ENCODE measurements at regions not wholly inside any gene's neighbourhood (a gene's known extent, or its start where the extent isn't known, plus 50 kb on each side); places are given as distances from the start of the nearest gene placed in this dataset.
A peak's percentile ranks its signal among the peaks of the same experiment; 100 is the strongest.
"Not testable (repeated sequence)": the region's sequence is repeated elsewhere in the genome, so short reads cannot be mapped to it uniquely, and the experiment has no call there.

DNA sequence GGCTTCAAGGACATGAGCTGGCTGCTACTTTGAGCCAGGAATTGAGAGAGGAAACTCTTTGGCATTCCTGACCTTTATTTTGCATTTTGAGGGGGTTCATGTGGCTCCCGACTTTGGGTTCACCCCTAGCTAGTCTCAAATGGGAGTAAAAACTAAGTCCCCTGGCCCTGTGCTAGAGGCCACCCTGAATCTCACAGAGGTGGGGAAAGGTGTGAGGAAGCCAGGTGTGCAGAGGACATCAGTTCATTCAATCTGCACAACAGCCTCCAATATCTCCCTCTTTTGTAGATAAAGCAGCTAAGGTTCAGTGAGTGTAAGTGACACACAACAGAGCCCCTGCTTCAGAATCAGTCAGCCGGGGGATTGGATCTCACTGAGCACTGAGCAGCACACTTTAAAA is 325.7 kb downstream of the DCDC2C start:
- DNase-seq (ENCODE audit: low read depth in 4 of 4, low spot score in 3 of 4), result no peak

DNA sequence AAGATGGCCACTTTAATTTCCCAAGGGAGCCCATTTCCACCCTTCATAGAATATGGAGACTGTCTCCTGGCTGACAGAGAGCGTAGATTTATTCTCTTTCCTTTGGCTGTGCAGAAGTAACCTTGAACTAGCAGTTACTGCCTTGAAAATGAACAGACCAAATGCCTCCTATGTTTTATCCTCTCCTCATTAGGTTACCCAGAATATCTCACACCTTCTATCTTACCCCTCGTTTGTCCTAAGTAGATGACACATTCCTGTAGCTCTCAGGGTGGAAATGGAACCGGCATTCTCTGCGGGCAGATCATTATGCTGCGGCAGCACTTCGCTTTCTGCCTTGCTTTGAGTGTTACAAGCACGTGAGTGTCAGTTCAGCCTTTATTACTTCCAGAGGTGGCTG is 336.5 kb downstream of the DCDC2C start:
- no peak for DNase-seq (ENCODE audit: low read depth in 4 of 4, low spot score in 3 of 4)

DNA sequence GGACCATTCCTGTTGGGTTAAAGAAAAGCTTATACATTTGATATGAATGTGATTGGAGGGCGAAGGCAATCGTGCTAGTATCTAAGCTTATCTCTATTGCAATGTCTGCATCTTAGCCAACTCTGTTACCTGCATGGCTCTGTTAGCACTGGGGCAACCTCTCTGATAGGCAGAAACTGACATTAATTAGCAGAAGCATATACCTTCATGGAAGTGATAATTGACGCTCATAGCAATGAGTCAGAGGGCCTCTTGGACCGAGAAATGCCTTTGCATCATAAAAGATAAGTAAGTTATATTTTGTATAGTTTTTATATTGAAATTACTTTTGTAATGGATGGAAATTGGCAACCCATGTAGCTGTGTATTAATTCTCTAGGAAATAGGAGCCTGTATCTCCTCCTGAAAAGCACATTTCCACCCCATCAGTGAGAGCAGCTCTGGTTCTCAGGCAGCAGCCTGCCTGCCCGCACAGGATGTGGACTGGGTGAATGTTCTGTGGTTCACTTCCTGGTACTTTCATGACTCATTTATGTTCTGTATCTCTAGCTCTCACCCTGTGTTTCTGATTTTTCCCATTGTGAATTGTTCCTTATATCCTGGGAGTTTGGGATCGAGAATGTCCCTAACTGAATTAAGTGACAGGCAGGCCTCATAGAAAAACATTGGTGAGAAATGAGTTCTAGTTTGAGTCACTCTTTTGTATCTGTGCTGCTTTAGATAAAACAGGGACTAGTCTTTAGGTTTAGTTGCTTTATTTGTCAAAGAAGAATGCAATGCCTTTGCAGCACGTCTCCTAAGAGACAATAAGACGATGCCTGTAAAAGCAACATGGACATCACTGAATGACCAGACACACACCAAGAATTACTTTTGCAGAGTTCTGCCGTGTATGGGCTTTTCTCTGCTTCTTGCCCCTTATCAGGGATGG is 344.9 kb downstream of the DCDC2C start:
- no peak for DNase-seq (ENCODE audit: low read depth in 4 of 4, low spot score in 3 of 4)

DNA sequence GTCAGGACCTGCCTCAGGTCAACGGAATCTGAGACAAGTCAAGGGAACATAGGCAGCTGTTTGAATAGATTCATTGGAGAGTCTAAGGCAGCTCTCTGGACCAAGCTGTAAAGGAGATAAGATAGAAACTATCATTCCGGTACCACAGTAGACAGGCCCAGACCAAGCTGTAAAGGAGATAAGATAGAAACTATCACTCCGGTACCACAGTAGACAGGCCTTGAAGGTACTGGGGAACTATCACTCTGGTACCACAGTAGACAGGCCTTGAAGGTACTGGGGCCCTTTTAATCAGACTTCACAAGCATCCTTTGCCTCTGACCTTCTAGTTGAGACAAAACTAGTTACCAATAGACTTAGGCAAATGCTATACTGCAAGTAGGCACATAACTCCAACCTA is 346.1 kb downstream of the DCDC2C start:
- DNase-seq (ENCODE audit: low read depth in 4 of 4, low spot score in 3 of 4), result no peak

DNA sequence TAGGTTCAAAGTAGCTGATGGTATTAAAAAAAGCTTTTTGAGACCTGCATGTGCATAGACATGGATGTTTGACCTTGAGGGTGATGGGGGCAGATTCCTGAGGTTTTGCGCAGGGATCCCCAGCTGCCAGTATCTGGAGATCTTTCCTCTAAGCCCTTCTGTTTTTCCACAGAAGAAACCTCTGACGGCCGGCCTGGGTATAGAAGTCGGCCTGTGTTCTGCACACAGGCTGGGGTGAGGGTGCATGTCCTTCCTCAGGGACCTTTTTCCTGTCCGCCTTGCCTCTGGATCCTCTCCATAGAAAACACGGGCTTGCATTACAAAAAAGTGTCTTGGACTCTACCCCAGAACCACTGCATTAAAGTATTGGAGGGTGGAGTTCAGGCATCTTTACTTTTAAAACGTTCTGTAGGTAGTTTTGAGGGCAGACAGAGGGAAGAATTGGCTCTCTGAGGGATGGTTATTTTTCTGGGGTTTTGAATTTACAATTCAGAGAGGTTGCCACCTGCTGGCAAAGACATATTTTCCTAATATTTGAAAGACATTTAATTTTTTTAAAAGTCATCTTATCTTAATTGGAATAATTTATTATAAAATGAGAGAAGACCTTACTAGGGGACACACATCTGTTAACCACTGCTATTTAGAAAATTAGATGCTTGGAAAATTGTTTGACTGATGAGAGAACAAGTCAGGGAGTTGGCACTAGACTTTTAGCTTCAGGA is 350.6 kb downstream of the DCDC2C start:
- no peak for DNase-seq (ENCODE audit: low read depth in 4 of 4, low spot score in 3 of 4)

DNA sequence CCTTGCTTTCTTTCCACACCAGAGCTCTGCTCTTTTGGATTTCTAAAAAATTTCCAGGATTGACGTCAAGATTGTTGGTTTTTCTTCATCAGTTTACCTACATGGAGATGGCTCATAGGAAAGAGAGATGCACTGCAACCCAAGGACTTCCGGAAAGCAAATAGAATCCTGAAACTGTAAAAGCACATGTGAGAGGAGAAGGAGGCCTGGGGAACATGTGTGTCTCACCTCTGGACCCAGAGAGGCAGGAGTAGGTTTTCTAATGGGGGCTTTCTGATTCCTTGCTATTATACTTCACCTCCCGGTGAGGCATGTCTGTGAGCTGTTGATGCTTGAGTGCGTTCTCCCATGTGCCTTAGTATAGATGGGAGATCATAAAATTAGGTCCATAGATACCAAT is 362.8 kb downstream of the DCDC2C start:
- no peak for DNase-seq (ENCODE audit: low read depth in 4 of 4, low spot score in 3 of 4)

DNA sequence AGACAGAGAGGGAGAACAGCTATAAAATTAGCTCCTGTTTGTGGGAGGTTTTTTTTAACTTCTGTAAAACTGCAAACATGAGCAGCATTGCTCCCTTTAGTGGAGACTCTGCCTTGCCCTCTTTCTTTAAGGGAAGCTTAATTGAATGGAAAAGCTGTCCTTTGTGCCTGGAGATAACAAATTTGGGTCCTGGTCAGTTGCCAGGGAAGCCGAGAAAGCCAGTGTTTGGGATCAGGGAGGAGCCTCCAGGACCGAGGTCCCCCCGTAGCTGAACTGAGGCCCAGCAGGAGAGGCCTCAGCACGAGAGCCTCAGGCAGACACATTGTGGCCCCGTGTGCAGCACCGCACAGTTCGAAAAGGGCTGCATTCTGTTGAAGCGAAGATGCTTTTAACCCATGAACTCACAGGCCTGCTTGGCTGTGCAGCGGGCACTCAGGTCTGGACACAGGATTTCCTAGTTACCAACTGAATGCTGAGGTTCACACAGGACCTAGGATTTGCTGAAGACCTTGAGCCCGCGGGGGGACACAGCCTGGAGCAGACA is 369.7 kb downstream of the DCDC2C start:
- DNase-seq (ENCODE audit: low read depth in 4 of 4, low spot score in 3 of 4), result no peak

DNA sequence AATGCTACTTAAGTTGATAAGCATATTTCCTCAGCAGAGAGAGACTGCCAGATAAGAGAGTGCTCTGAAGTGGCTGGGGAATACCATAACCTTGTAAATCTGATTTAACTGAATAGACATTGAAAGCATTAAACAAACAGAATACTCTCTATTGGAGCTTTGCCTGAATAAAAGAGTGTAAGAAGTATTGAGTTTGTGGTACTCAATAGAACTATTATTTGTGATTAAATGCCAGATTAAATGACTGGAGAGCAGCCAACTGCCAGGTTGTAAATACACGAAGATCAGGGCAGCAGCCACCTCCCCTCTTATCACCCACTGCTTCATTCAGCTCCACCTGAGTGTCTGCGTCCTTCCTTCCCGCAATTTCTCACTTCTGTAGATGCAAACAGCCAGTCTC is 373.6 kb downstream of the DCDC2C start:
- no peak for DNase-seq (ENCODE audit: low read depth in 4 of 4, low spot score in 3 of 4)

DNA sequence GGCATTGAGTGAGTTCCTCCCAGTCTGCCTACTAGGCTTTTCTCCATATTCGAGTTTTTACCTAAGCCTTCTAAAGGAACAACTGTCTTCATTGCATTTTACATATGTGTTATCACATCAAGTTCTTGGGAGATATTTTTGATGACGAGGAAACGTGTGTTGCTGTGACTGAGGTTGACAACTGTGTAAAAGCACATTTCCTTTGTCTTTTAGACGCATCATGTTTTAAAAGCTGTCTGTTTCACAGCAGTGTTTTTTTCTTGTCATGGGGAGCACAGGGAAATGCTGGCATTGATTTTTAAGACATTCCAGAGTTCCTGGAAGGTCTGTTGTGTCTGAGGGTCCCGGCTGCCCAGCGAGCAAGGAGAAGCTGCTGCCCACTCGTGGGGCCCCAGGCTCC is 381.8 kb downstream of the DCDC2C start:
- no peak for DNase-seq (ENCODE audit: low read depth in 4 of 4, low spot score in 3 of 4)

DNA sequence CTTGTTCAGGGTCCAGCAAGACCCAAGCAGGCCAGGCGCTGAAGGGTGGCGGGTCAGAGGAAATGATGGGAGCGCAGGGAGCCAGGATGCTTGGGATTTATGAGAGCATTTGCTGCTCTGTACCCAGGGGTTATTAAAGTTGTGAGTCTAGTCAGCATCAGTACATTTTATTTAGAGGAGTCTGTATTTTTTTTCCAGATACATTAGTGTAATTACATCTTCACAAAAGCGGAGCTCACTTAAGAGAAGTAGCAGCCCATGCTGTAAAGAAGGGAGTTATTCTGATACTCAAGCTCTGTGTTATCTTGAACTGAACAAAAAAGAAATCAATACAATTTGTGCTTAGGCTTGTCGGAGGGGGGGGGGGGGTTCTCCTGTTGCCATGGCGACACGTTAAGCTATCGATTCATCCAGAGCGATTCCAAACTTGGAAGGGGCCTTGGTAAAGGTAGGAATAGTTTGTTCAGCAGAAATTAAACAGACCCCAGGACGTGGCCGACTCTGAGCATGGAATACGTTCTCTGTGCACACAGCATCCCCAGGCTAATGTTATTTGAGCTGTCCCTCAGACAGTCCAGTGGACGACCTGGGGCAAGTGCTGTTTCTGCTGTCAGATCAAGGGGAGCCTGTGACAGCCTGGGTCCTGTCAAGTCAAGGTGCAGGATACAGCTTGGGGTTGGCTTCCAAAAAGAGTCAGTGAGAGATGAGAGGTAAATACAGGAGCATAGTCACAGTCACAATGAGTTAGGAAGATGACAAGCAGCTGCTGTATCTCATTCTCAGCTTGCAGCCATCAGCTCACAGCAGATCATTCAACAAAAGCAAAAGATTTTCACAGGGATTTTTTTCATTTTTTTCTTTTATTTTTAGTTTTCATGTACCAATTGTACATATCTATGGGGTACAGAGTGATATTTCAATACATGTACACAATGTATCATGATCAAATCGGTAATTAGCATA is 387.6 kb downstream of the DCDC2C start:
- peak in 1 of 4 donors; percentile 2 for DNase-seq (ENCODE audit: low read depth in 4 of 4, low spot score in 3 of 4)

DNA sequence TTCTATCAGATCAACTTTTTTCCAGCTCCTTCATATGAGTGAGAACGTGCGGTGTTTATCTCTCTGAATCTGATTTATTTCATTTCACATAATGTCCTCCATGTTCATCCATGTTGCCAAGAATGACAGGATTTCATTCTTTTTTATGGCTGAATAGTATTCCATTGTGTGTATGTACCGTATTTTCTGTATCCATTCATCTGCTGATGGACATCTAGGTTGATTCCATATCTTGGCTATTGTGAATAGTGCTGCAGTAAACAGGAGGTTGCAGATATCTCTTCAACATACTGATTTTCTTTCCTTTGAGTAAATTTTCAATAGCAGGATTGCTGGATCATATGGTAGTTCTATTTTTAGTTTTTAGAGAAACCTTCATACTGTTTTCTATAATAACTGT is 388.5 kb downstream of the DCDC2C start:
- DNase-seq (ENCODE audit: low read depth in 4 of 4, low spot score in 3 of 4), result no peak

DNA sequence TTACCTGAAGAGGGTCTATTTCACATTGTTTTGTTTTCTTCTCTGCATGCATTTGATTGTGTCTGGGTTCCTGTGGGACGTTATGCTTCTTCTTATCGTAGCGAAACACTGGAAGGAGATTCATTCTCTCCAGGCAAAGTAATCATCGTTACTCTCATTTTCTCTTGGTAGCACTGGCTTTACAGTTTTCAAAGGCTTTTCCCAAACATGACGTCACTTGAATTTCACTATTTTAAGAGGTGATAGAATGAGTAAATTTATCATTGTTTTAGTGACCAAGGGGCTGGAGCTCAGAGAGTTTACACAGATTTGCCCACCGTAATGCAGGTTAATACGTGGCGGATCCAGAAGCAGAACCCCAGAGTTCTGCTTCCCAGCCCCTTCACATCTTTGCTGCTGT is 391.4 kb downstream of the DCDC2C start:
- no peak for DNase-seq (ENCODE audit: low read depth in 4 of 4, low spot score in 3 of 4)

DNA sequence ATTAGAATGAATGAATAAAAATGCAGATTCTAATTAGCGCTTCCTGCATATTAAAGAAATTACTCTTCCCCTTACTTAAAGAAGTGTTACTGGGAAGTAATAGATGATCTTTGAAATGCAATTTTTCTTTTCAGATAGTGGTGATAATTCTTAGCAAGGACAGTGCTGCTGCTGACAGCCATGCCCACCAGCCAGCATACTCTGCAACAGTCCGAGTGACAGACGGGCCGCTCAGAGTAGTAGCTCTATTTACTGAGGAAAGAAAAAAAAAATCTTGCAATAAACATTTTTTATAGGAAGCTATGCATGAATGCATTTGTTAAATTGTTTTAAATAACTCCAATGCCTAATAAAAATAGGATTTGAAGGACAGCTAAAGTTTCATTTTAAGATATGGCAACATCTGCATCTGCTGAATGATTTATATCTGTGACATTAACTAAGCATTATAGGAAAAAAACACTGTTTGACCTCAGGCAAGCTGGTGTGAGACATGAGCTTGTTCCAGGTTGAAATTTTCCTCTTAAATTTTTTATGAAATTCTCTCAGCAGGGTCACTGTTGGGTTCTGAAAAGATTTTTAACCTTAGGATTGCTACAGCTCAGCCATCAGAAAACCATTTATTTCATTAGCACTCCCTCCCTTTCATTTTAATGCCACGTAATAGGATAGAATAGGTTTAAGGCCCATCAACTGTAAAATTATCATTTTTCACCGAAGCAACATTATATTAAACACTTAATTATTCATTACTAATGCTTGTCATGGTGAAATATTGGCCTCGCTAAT is 393.8 kb downstream of the DCDC2C start:
- no peak for DNase-seq (ENCODE audit: low read depth in 4 of 4, low spot score in 3 of 4)

DNA sequence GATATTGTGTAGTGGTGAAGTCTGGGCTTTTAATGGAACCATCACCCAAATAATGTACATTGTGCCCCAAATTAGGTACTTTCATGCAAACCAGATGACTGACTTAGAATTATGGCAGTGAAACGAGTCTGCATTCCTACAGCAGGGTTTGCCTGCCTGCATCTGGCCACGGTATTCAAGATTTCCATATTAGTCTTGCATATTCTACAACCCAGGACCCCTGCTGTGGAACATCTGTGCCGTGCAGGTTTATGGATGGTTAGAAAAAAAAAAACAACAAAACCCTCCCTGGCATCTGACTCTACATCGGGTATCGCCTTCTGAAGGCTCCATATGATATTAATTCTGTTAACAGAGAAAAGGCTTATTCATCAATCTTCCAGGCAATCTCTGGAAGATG is 394.8 kb downstream of the DCDC2C start:
- DNase-seq (ENCODE audit: low read depth in 4 of 4, low spot score in 3 of 4), result no peak

DNA sequence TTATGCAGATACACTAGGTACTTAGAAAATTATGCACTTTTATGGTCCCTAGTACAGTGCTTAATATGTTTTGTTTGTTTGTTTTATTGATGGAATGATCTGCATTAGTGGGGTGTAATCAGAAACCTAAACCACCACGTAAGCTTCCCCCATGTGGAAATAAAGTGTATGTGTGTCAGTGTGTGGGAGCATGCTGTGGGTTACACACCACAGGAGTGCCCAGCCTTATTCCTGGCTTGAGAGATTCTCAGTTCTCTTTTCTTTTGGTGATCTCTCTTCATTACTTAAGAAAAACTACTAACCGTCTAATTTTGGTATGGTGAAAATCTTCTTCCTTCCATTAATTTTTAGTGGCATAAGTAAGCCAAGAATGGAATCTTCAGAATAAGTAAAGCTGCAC is 398.6 kb downstream of the DCDC2C start:
- no peak for DNase-seq (ENCODE audit: low read depth in 4 of 4, low spot score in 3 of 4)

DNA sequence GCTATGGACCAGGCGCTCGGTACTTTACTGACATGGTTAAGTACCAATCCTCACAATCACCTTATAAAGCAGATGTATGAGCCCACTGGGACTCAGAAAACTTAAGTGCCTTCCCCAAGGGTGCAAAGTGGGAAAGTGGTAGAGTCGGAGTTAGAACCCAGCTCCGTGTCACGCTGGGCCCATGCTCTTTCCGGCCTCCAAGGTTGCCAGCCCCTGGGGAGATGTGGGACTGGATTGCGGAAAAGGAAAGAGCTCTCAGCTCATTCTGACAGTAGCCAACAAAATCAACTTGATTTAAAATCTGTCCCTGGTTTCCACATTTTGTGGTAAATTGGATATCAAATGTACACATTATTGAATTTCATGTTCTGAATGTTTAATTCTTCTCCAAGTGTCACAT is 403.8 kb downstream of the DCDC2C start:
- DNase-seq (ENCODE audit: low read depth in 4 of 4, low spot score in 3 of 4), result no peak

DNA sequence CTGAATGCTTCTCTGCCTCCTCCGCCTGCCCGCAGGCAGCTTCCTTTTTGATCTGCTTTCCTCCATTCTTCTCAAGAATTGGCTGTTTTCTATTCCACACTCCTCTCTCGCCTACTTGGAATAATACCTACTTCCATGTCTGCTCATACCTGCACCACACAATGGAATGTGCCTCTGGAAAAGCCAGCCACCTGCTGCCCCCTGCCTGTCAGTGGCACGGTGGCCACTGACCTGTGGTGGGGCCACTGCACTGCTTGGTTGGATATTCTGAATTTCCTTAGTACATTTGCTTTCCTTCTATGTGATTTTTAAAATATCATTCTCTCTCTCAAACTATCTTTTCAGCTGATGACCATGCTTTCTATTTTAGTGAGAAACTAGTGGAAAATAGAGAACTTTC is 406.9 kb downstream of the DCDC2C start:
- no peak for DNase-seq (ENCODE audit: low read depth in 4 of 4, low spot score in 3 of 4)

DNA sequence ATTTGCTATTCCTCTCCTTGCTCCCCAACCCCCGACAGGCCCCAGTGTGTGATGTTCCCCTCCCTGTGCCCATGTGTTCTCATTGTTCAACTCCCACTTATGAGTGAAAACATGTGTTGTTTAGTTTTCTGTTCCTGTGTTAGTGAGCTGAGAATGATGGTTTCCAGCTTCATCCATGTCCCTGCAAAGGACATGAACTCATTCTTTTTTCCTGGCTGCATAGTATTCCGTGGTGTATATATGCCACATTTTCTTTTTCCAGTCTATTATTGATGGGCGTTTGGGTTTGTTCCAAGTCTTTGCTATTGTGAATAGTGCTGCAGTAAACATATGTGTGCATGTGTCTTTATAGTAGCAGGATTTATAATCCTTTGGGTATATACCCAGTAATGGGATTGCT is 412.1 kb downstream of the DCDC2C start:
- not testable (repeated sequence) for DNase-seq (ENCODE audit: low read depth in 4 of 4, low spot score in 3 of 4)

DNA sequence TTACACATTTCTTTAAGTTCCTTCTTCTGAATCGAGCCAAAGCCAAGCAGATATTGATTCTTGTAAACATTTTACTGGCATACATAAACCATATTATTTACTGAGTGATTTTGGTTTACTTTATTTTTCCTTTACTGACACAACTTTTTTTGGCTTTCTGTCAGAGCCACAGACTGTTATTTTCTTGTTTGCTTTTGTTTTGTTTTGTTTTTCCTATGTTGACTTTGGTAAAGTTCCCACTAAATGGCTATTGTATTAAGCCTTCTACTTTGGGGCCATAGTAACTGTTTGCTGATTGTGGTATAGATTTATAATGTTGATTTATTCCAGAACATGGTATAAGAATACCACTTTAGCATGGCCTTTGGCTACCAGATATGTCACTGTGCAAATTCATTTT is 419.4 kb downstream of the DCDC2C start:
- DNase-seq (ENCODE audit: low read depth in 4 of 4, low spot score in 3 of 4), result no peak

DNA sequence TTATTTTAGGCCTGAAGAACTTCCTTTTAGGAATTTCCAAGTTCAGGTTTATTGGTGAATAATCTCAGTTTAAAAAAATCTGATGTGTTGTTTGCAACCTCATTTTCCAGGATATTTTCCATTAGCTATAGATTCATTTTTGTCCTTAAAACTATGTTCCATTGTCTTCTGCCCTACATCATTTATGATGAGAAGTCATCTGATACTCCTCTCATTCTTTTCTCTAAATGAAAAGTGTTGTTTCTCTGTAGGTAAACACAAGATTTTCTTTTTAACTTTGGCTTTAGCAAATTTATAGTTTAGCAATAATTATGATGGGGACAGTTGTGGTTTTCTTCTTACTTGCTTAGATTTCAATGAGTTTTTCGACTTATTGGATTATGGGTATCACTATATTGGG is 427.3 kb downstream of the DCDC2C start:
- no peak for DNase-seq (ENCODE audit: low read depth in 4 of 4, low spot score in 3 of 4)
